ENCODE measurements at regions not wholly inside any gene's neighbourhood (a gene's known extent, or its start where the extent isn't known, plus 50 kb on each side); places are given as distances from the start of the nearest gene placed in this dataset.

- TF ChIP-seq, protein P1, sequence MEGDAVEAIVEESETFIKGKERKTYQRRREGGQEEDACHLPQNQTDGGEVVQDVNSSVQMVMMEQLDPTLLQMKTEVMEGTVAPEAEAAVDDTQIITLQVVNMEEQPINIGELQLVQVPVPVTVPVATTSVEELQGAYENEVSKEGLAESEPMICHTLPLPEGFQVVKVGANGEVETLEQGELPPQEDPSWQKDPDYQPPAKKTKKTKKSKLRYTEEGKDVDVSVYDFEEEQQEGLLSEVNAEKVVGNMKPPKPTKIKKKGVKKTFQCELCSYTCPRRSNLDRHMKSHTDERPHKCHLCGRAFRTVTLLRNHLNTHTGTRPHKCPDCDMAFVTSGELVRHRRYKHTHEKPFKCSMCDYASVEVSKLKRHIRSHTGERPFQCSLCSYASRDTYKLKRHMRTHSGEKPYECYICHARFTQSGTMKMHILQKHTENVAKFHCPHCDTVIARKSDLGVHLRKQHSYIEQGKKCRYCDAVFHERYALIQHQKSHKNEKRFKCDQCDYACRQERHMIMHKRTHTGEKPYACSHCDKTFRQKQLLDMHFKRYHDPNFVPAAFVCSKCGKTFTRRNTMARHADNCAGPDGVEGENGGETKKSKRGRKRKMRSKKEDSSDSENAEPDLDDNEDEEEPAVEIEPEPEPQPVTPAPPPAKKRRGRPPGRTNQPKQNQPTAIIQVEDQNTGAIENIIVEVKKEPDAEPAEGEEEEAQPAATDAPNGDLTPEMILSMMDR (IDR thresholded peaks at IDR 0.05), result no peak
- no peak for TF ChIP-seq POLR2A (IDR thresholded peaks at IDR 0.05)
These were observed 211.8 kb downstream of the ENGASE start for GRCh38 chr17:79286440-79286839.
